HG02798 (cell line): ENCODE measurements at regions not wholly inside any gene's neighbourhood (a gene's known extent, or its start where the extent isn't known, plus 50 kb on each side); places are given as distances from the start of the nearest gene placed in this dataset.
A peak's percentile ranks its signal among the peaks of the same experiment; 100 is the strongest.
"Not testable (repeated sequence)": the region's sequence is repeated elsewhere in the genome, so short reads cannot be mapped to it uniquely, and the experiment has no call there.

Experiments used
- ATAC-seq: cut with Tn5 transposase; IDR thresholded peaks from one replicate; pipeline ENCODE4 v1.9.1; 2021; ENCODE audit warnings: mild to moderate bottlenecking; ENCODE audit not compliant: unreplicated experiment, poor library complexity

- ATAC-seq = not testable (repeated sequence)
Measured at GRCh38 chr9:104323967-104324694, 179.9 kb upstream of the OR13F1 start.

GRCh38 chr9:104326912-104327311, 177.2 kb upstream of the OR13F1 start:
- ATAC-seq = no peak

GRCh38 chr9:104329245-104329644, 174.8 kb upstream of the OR13F1 start:
- no peak for ATAC-seq

GRCh38 chr9:104330841-104331240, 173.2 kb upstream of the OR13F1 start:
- ATAC-seq = no peak

- ATAC-seq = no peak
Measured at GRCh38 chr9:104334549-104334948, 169.5 kb upstream of the OR13F1 start.

GRCh38 chr9:104339692-104340091, 164.4 kb upstream of the OR13F1 start:
- ATAC-seq = no peak

- no peak for ATAC-seq
Measured at GRCh38 chr9:104342552-104342951, 161.5 kb upstream of the OR13F1 start.

- no peak for ATAC-seq
Measured at GRCh38 chr9:104345061-104345460, 159.0 kb upstream of the OR13F1 start.

GRCh38 chr9:104350541-104350940, 153.5 kb upstream of the OR13F1 start:
- ATAC-seq = no peak

GRCh38 chr9:104351726-104352125, 152.3 kb upstream of the OR13F1 start:
- ATAC-seq = no peak

GRCh38 chr9:104361207-104361606, 142.9 kb upstream of the OR13F1 start:
- ATAC-seq = no peak

GRCh38 chr9:104362912-104363472, 141.1 kb upstream of the OR13F1 start:
- ATAC-seq = no peak

GRCh38 chr9:104367507-104367906, 136.6 kb upstream of the OR13F1 start:
- ATAC-seq = no peak

GRCh38 chr9:104368318-104368717, 135.7 kb upstream of the OR13F1 start:
- ATAC-seq = not testable (repeated sequence)

- no peak for ATAC-seq
Measured at GRCh38 chr9:104374711-104375110, 129.4 kb upstream of the OR13F1 start.

- ATAC-seq = no peak
Measured at GRCh38 chr9:104386013-104386412, 118.0 kb upstream of the OR13F1 start.

GRCh38 chr9:104386425-104387069, 117.5 kb upstream of the OR13F1 start:
- peak; percentile 80 for ATAC-seq

- no peak for ATAC-seq
Measured at GRCh38 chr9:104388071-104388470, 116.0 kb upstream of the OR13F1 start.

- no peak for ATAC-seq
Measured at GRCh38 chr9:104389341-104389740, 114.7 kb upstream of the OR13F1 start.

GRCh38 chr9:104394901-104395300, 109.2 kb upstream of the OR13F1 start:
- not testable (repeated sequence) for ATAC-seq

GRCh38 chr9:104412238-104412637, 91.8 kb upstream of the OR13F1 start:
- ATAC-seq = no peak

- no peak for ATAC-seq
Measured at GRCh38 chr9:104416470-104416869, 87.6 kb upstream of the OR13F1 start.
